ENCODE measurements at regions not wholly inside any gene's neighbourhood (a gene's known extent, or its start where the extent isn't known, plus 50 kb on each side); places are given as distances from the start of the nearest gene placed in this dataset.

GRCh38 chr4:160808174-160808573, 1355.6 kb downstream of the FSTL5 start:
- no peak for DNase-seq

GRCh38 chr4:160809576-160809975, 1354.2 kb downstream of the FSTL5 start:
- no peak for DNase-seq

- no peak for DNase-seq
These were observed 1353.4 kb downstream of the FSTL5 start for GRCh38 chr4:160810424-160810823.

GRCh38 chr4:160810941-160811340, 1352.9 kb downstream of the FSTL5 start:
- DNase-seq, result no peak

- DNase-seq, result no peak
These were observed 1351.8 kb downstream of the FSTL5 start for GRCh38 chr4:160811956-160812355.

- no peak for DNase-seq
These were observed 1349.1 kb downstream of the FSTL5 start for GRCh38 chr4:160814726-160815125.

- DNase-seq, result no peak
These were observed 1345.2 kb downstream of the FSTL5 start for GRCh38 chr4:160818571-160818970.

GRCh38 chr4:160819791-160820190, 1344.0 kb downstream of the FSTL5 start:
- DNase-seq, result no peak

GRCh38 chr4:160824481-160824880, 1339.3 kb downstream of the FSTL5 start:
- no peak for DNase-seq

GRCh38 chr4:160825644-160826338, 1338.0 kb downstream of the FSTL5 start:
- DNase-seq, result no peak

- DNase-seq, result no peak
These were observed 1337.5 kb downstream of the FSTL5 start for GRCh38 chr4:160826339-160826679.

GRCh38 chr4:160831165-160831922, 1332.5 kb downstream of the FSTL5 start:
- DNase-seq, result no peak

- no peak for DNase-seq
These were observed 1328.0 kb downstream of the FSTL5 start for GRCh38 chr4:160835789-160836188.

- no peak for DNase-seq
These were observed 1327.4 kb downstream of the FSTL5 start for GRCh38 chr4:160836431-160836830.

- DNase-seq, result no peak
These were observed 1317.7 kb downstream of the FSTL5 start for GRCh38 chr4:160846121-160846520.

GRCh38 chr4:160847228-160847627, 1316.6 kb downstream of the FSTL5 start:
- no peak for DNase-seq

- DNase-seq, result no peak
These were observed 1315.3 kb downstream of the FSTL5 start for GRCh38 chr4:160848489-160848888.

GRCh38 chr4:160848901-160849760, 1314.7 kb downstream of the FSTL5 start:
- DNase-seq, result no peak

GRCh38 chr4:160864253-160864652, 1299.5 kb downstream of the FSTL5 start:
- no peak for DNase-seq

GRCh38 chr4:160869899-160870298, 1293.9 kb downstream of the FSTL5 start:
- DNase-seq, result no peak

GRCh38 chr4:160872491-160872890, 1291.3 kb downstream of the FSTL5 start:
- no peak for DNase-seq

GRCh38 chr4:160877087-160877790, 1286.6 kb downstream of the FSTL5 start:
- DNase-seq, result no peak

- DNase-seq, result no peak
These were observed 1283.6 kb downstream of the FSTL5 start for GRCh38 chr4:160880180-160880579.

Measured in NCI-H1105 (cell line).